ENCODE measurements at regions not wholly inside any gene's neighbourhood (a gene's known extent, or its start where the extent isn't known, plus 50 kb on each side); places are given as distances from the start of the nearest gene placed in this dataset.

GRCh38 chr10:129293991-129294700 lies 172.9 kb upstream of the MGMT start:
- no peaks in the 10 kb centered on the region for H3K27me3 ChIP-seq (ENCODE audit: insufficient read depth, low read depth, low read length)

GRCh38 chr10:129294944-129295343 lies 172.1 kb upstream of the MGMT start:
- H3K9ac ChIP-seq (ENCODE audit: low read length): no peak overlapping the region
- H3F3A ChIP-seq (ENCODE audit: insufficient read depth, low read length, poor library complexity, severe bottlenecking): no peaks in the 10 kb centered on the region
- H3K9me3 ChIP-seq (ENCODE audit: low read length): no peaks in the 10 kb centered on the region
- TF ChIP-seq SMC3 (conservative IDR thresholded peaks at IDR 0.05; ENCODE audit: poor library complexity): no peak
- no peak for TF ChIP-seq POLR2AphosphoS5 (IDR thresholded peaks at IDR 0.05)
- TF ChIP-seq REST (IDR thresholded peaks at IDR 0.05; ENCODE audit: borderline replicate concordance): no peak
- TF ChIP-seq RAD21 (conservative IDR thresholded peaks at IDR 0.05): no peak
- TF ChIP-seq EZH2 (IDR thresholded peaks at IDR 0.05; ENCODE audit: borderline replicate concordance, insufficient read depth, low read length, poor library complexity, severe bottlenecking): no peak
- TF ChIP-seq MXI1 (conservative IDR thresholded peaks at IDR 0.05; ENCODE audit: poor library complexity, severe bottlenecking): no peak
- TF ChIP-seq TAF1 (IDR thresholded peaks at IDR 0.05; ENCODE audit: low read depth): no peak
- TF ChIP-seq EP300 (conservative IDR thresholded peaks at IDR 0.05; ENCODE audit: poor library complexity, severe bottlenecking): no peak

More at GRCh38 chr10:129293991-129294700, 172.9 kb upstream of the MGMT start:
- Histone ChIP-seq H4K20me1 (ENCODE audit: insufficient read depth) (no peaks in the 10 kb centered on the region), H3K36me3 (ENCODE audit: insufficient read depth, low read length) (no peaks in the 10 kb centered on the region), H3K9me2 (ENCODE audit: insufficient read depth, low read length) (no peaks in the 10 kb centered on the region), H3K4me2 (ENCODE audit: low read length) (no peak overlapping the region), H3K79me2 (replicated peaks; ENCODE audit: insufficient read depth, low read length) (no peaks in the 10 kb centered on the region), H3K27ac (ENCODE audit: low read length) (no peak overlapping the region), H3F3A (ENCODE audit: insufficient read depth, low read length, poor library complexity, severe bottlenecking) (no peaks in the 10 kb centered on the region), H3K9me3 (ENCODE audit: low read length) (no peaks in the 10 kb centered on the region), H2AFZ (ENCODE audit: low read depth, low read length) (no peak overlapping the region), H3K9ac (ENCODE audit: low read length) (no peak overlapping the region), H3K4me3 (ENCODE audit: low read length) (no peak overlapping the region)
- no peak for TF ChIP-seq RAD21 (conservative IDR thresholded peaks at IDR 0.05)
- no peak for TF ChIP-seq EP300 (conservative IDR thresholded peaks at IDR 0.05; ENCODE audit: poor library complexity, severe bottlenecking)
- TF ChIP-seq MXI1 (conservative IDR thresholded peaks at IDR 0.05; ENCODE audit: poor library complexity, severe bottlenecking): no peak
- TF ChIP-seq POLR2AphosphoS5 (IDR thresholded peaks at IDR 0.05): no peak
- no peak for TF ChIP-seq SMC3 (conservative IDR thresholded peaks at IDR 0.05; ENCODE audit: poor library complexity)
- TF ChIP-seq EZH2 (IDR thresholded peaks at IDR 0.05; ENCODE audit: borderline replicate concordance, insufficient read depth, low read length, poor library complexity, severe bottlenecking): no peak
- no peak for TF ChIP-seq TAF1 (IDR thresholded peaks at IDR 0.05; ENCODE audit: low read depth)
- TF ChIP-seq CTCF (IDR thresholded peaks at IDR 0.05; ENCODE audit: poor library complexity, severe bottlenecking): no peak
- no peak for TF ChIP-seq REST (IDR thresholded peaks at IDR 0.05; ENCODE audit: borderline replicate concordance)

More at GRCh38 chr10:129294944-129295343, 172.1 kb upstream of the MGMT start:
- no peaks in the 10 kb centered on the region for H3K36me3 ChIP-seq (ENCODE audit: insufficient read depth, low read length)
- H3K9me2 ChIP-seq (ENCODE audit: insufficient read depth, low read length): no peaks in the 10 kb centered on the region
- H3K4me2 ChIP-seq (ENCODE audit: low read length): no peak overlapping the region
- H3K27me3 ChIP-seq (ENCODE audit: insufficient read depth, low read depth, low read length): no peaks in the 10 kb centered on the region
- H2AFZ ChIP-seq (ENCODE audit: low read depth, low read length): no peak overlapping the region
- H3K4me3 ChIP-seq (ENCODE audit: low read length): no peak overlapping the region
- H4K20me1 ChIP-seq (ENCODE audit: insufficient read depth): no peaks in the 10 kb centered on the region
- H3K79me2 ChIP-seq (replicated peaks; ENCODE audit: insufficient read depth, low read length): no peaks in the 10 kb centered on the region
- no peak overlapping the region for H3K27ac ChIP-seq (ENCODE audit: low read length)
